ENCODE measurements at regions not wholly inside any gene's neighbourhood (a gene's known extent, or its start where the extent isn't known, plus 50 kb on each side); places are given as distances from the start of the nearest gene placed in this dataset.

- no peak for DNase-seq
Measured at GRCh38 chr21:35414507-35415139, 365.5 kb upstream of the RUNX1 start.

- DNase-seq = no peak
Measured at GRCh38 chr21:35414056-35414455, 365.0 kb upstream of the RUNX1 start.

- no peak for DNase-seq
Measured at GRCh38 chr21:35412231-35412630, 363.1 kb upstream of the RUNX1 start.

- no peak for DNase-seq
Measured at GRCh38 chr21:35411434-35411833, 362.3 kb upstream of the RUNX1 start.

- DNase-seq = no peak
Measured at GRCh38 chr21:35410656-35411055, 361.6 kb upstream of the RUNX1 start.

GRCh38 chr21:35410123-35410522, 361.0 kb upstream of the RUNX1 start:
- no peak for DNase-seq

GRCh38 chr21:35408401-35408800, 359.3 kb upstream of the RUNX1 start:
- DNase-seq = no peak

- no peak for DNase-seq
Measured at GRCh38 chr21:35406635-35407034, 357.5 kb upstream of the RUNX1 start.

- no peak for DNase-seq
Measured at GRCh38 chr21:35405981-35406380, 356.9 kb upstream of the RUNX1 start.

- DNase-seq = no peak
Measured at GRCh38 chr21:35404247-35404646, 355.1 kb upstream of the RUNX1 start.

GRCh38 chr21:35402061-35402460, 353.0 kb upstream of the RUNX1 start:
- no peak for DNase-seq

- DNase-seq = no peak
Measured at GRCh38 chr21:35401476-35401875, 352.4 kb upstream of the RUNX1 start.

- DNase-seq = peak; percentile 86 to 87
Measured at GRCh38 chr21:35400233-35400939, 351.3 kb upstream of the RUNX1 start.

GRCh38 chr21:35399706-35400105, 350.6 kb upstream of the RUNX1 start:
- no peak for DNase-seq

GRCh38 chr21:35399002-35399530, 350.0 kb upstream of the RUNX1 start:
- DNase-seq = peak; percentile 64 to 72

GRCh38 chr21:35398346-35398982, 349.4 kb upstream of the RUNX1 start:
- peak in 1 of 2 experiments; percentile 17 for DNase-seq

GRCh38 chr21:35397781-35398180, 348.7 kb upstream of the RUNX1 start:
- no peak for DNase-seq

- no peak for DNase-seq
Measured at GRCh38 chr21:35396655-35397054, 347.6 kb upstream of the RUNX1 start.

- peak; percentile 31 to 52 for DNase-seq
Measured at GRCh38 chr21:35395728-35396127, 346.6 kb upstream of the RUNX1 start.

- peak in 1 of 2 experiments; percentile 14 for DNase-seq
Measured at GRCh38 chr21:35394634-35395369, 345.7 kb upstream of the RUNX1 start.

- DNase-seq = no peak
Measured at GRCh38 chr21:35394049-35394448, 344.9 kb upstream of the RUNX1 start.

GRCh38 chr21:35390013-35390776, 341.1 kb upstream of the RUNX1 start:
- DNase-seq = no peak

All from Kasumi-1 (cell line).